Heart left ventricle (tissue), 13 donors: ENCODE measurements at regions not wholly inside any gene's neighbourhood (a gene's known extent, or its start where the extent isn't known, plus 50 kb on each side); places are given as distances from the start of the nearest gene placed in this dataset.

Experiments used
- CTCF ChIP-seq, 12 donors: fragments of 200-600 bp; sonication (generic) in 4 of 12; IDR thresholded peaks; one replicate each; pipeline versions ENCODE4 v1.5.0 to v1.8.0; 2018 to 2022; ENCODE audit warnings: antibody characterized with exemption in 12 of 12, mild to moderate bottlenecking in 5 of 12
- POLR2A ChIP-seq, 2 donors: fragments of 450-650 bp; IDR thresholded peaks; one replicate each; pipeline ENCODE4 v1.6.1; 2017; ENCODE audit warnings: antibody characterized with exemption in 2 of 2, mild to moderate bottlenecking in 2 of 2, moderate library complexity in 2 of 2
- donor health status: ischemic (EF 13 %, LVEDD 7.1; RV severe dilation, severe dysfunction).
- donor health status: DM: no; HTN: yes; CAD: no.
- donor health status: DM: no; HTN: no; CAD: no.
- donor health status: ischemic (EF 25% LVEDD 6.9; RV normal size, moderate dysfunction).
- donor health status: ischemic (EF 25% LVEDD 5.7; RV mildly dilated, moderate dysfunction).
- donor health status: ischemic (EF 35%, LVEDD 5.7; RV mildly dilated, moderate dysfunction).
- donor health status: nonischemic (EF 11% LVEDD 7.7; RV severe dilation, severe dysfunction).
- donor health status: DM: yes; HTN: yes; CAD: no.
- donor health status: PGD.
- donor health status: ischemic (EF 29% LVEDD 5.4; RV normal size, mild dysfunction).
- donor health status: nonischemic (EF 23%, LVEDD 6.1; RV moderate dilation, normal function).

GRCh38 chr1:219993554-219994433 lies 52.5 kb downstream of the EPRS1 start:
- TF ChIP-seq CTCF (IDR thresholded peaks at IDR 0.05) (no peak), POLR2A (IDR thresholded peaks at IDR 0.05) (no peak)
